ENCODE measurements at regions not wholly inside any gene's neighbourhood (a gene's known extent, or its start where the extent isn't known, plus 50 kb on each side); places are given as distances from the start of the nearest gene placed in this dataset.
"Not testable (repeated sequence)": the region's sequence is repeated elsewhere in the genome, so short reads cannot be mapped to it uniquely, and the experiment has no call there.

DNA sequence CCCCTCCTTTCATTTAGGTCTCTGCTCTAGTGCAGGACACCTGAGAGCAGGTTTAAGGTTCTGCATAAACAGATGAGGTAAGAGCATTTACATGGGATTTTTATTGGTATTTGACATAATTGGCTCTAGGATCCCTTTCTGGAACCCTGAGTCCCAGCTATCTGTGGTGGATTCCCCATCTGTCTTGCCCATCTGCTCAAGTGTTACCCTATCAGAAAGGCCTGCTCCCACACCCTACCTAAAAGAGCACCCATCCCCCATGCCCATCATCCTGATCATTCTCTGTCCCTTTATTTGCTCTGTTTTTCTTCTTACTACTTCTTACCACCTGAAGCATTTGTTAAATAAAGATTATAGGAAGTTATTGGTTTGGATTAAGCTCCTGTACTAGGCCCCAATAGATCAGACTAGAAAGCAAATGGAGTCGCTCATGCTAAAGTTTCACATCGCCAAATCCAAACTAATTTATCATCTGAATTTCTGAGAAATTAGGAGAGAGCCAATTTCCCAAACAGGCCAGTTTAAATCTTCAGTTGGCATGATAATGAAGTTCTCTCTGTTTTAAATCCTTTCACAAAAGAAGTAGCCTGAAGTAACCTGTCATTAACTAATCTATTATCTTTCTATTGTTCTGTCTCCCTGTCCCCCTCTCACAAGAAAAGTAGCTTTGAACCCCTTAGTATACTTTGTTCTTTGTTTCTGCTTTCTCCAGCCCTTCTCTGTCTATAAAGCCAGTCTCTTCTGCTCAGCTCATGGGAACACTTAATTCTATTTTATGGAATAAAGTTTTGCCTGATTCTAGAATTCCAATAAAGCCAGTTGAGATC is 178.6 kb downstream of the ZNF674 start:
- no peak for DNase-seq

DNA sequence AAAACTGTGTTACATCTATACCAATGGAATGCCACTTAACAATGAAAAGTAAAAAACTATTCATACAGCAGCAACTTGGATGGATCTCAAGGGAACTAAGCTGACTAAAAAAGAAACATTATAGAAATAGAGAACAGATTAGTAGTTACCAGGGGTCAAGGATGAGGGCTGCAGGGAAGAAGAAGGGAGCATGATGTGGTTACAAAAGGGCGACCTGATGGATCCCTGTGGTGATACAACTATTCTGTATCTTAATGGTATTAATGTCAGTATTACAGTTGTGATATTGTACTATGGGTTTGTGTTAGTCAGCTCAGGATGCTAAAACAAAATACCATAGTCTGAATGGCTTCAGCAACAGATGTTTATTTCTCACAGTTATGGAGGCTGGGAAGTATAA is 190.7 kb downstream of the ZNF674 start:
- DNase-seq, result no peak

DNA sequence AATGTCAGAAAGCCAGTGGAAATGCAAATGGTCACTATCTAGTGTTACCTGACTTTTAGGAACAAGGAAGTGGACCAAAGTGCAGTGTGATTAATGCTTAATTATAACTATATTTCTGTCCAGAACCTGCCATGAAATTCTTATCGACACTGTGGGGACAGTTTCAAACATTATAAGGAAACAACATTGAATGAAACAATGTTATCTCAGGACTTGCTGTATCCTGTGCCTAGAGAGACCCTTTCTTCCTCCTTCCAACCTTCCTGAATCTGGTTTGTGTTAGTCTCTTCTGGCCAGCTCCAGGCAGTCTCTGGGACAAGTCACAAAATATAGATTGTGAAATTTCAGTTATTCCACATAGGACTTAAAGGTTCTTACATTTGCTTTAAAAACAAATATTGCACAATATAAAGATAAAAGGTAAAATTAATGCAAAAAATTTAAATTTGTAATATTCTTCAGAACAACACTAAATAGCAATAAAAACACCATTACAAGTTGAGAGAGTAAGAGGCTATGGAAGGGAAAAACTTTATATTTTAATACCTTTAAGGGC is 203.4 kb downstream of the ZNF674 start:
- no peak for DNase-seq

DNA sequence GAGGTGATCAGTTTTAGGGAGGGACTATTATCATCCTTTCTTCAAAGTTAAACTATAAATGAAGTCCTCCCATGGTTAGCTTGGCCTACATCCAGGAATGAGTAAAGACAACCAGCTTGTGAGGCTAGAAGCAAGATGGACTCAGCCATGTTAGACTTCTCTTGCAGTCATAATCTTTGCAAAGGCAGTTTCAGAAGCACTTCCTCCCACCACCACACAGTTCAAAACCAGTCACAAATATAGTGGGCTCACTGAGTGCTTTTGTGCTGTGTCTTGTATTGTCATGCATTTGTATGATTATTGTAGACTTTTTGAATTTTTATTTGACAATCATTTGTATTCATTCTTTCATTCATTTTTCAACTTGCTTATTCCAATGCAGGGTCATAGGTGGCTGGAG is 204.5 kb downstream of the ZNF674 start:
- no peak for DNase-seq

DNA sequence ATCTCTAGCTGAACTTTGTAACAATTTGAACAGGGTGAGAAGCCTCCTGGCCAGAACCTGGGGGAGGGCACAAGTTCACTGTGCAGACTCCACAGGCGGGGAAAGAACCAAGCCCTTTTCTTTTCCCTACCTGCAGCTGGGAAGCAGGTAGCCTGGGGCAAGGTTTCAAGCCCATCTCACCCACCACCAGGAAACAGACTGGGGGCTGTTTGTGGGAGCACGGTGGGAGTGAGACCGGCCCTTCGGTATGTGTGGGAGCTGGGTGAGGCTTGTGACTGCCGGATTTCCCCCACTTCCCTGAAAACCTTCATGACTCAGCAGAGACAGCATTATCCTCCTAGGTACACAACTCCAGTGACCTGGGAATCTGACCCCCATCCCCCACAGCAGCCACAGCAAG is 211.7 kb downstream of the ZNF674 start:
- no peak for DNase-seq

GRCh38 chrX:46330981-46331380 is 214.2 kb downstream of the ZNF674 start:
- DNase-seq, result no peak

- no peak for DNase-seq
Observed at GRCh38 chrX:46330513-46330912, 214.7 kb downstream of the ZNF674 start.

DNA sequence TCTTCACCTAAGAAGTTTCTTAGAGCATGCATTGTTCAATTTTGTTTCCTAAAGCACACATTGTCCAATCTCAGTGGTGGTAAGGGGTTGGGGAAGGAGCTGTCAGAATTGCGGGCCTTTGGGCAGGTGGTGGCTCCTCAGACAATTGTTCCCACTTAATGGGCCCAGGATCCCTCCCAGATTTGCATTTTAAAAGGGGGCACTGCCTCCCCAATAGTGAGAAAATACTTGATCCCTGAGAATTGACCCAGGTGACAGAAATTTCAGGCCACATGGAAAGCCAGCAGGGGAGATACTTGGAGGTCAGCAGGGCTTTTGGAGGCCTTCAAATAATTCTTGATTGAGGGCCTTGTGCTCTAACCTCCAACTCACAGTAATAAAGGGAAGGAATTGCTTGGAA is 217.1 kb downstream of the ZNF674 start:
- no peak for DNase-seq

DNA sequence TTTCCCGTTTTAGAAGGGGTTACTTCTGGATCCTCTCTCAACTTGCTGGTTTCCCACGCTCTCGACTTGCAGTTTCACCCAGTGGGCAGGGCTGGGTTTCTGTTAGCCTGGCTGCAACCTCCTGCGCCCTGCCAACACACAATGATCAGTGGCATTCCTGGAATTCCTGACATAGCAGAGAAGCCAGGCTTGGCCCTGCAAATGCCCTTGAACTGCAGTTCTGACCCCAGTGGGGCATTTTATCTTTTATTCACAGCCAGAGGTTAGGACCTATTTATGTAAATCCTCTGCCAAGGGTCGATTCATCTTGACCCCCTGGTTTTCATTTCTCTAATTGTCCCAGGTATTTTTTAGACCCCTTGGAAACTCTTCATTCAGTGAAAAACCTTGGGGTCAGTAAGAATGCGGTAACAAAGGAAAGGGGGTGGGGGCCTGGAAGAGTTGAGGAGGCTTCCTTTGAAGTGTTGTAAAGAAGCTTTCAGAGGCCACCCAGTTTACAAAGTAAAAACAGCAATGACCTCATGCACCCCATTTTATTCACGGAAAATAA is 217.6 kb downstream of the ZNF674 start:
- DNase-seq, result no peak

- no peak for DNase-seq
Observed at GRCh38 chrX:46326161-46326560, 219.1 kb downstream of the ZNF674 start.

GRCh38 chrX:46325312-46325877 is 219.8 kb downstream of the ZNF674 start:
- DNase-seq, result peak; percentile 11

DNA sequence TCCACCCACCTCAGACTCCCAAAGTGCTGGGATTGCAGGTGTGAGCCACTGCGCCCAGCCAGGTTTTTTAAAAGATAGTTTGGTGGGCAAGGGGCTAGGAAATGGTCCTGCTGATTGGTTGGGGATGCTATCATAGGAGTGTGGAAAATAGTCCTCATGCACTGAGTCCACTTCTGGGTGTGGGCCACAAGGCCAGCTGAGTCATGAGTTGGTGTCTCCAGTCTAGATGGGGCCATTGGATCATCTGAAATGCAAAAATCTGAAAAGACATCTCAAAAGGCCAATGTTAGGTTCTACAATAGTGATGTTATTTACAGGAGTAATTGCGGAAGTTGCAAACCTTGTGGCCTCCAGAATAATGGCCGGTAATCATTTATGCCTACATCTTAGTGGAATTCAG is 221.1 kb downstream of the ZNF674 start:
- no peak for DNase-seq

- not testable (repeated sequence) for DNase-seq
Observed at GRCh38 chrX:46322929-46323328, 222.3 kb downstream of the ZNF674 start.

DNA sequence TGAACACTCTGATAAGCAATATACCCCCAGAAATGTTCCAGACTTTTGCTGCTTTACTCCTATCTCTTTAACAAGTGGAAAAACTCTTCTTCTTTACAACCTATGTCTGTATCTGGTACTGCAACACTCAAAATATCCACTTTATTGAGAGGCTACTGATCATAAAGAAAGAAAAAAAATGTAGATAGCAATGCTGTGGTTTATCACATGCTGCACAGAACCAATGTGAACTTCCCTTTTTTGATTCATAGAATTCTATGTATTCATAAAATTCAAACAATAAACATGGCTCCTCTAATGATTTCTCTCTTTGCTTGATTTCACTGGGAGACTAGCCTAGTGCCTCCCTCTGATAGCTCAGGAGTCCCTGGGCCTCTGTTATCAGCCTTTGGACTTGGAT is 223.5 kb downstream of the ZNF674 start:
- no peak for DNase-seq

DNA sequence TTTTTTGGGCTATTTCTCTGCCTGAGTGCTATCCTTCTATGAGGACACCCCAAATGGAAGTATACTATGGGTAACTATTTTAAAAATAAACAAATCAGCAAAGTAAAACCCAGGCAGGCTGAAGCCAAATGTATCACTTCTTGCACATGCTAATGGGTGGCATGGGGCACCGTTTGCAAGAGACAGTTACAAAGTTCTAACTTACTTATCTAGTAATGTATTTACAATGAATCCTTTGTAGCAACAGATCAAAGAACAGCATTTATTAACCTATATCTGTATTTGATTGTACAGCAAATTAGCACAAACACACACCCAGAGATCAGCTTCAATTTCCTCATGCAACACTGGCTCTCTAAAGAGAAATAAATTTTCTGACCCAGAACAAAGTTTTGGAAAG is 225.5 kb downstream of the ZNF674 start:
- DNase-seq, result no peak

GRCh38 chrX:46318551-46318950 is 226.7 kb downstream of the ZNF674 start:
- no peak for DNase-seq

DNA sequence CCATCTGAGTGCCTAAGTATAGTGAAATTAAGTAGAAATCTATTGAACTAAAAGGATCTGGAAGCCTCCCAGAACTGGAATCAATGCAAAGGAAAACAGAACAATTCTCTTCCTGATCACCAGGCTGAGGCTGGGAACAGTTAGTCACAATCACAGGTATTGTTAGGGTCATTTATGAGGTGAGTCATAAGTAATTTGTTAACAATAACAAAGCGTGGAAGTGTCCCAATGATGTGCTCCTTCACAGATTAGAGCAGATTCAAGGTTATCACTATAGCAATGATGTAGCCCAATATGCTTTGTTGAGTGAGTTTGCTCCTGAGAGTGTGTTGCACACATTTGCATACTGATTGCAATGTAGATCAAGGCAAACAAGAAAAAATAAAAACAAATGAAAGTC is 228.1 kb downstream of the ZNF674 start:
- no peak for DNase-seq

DNA sequence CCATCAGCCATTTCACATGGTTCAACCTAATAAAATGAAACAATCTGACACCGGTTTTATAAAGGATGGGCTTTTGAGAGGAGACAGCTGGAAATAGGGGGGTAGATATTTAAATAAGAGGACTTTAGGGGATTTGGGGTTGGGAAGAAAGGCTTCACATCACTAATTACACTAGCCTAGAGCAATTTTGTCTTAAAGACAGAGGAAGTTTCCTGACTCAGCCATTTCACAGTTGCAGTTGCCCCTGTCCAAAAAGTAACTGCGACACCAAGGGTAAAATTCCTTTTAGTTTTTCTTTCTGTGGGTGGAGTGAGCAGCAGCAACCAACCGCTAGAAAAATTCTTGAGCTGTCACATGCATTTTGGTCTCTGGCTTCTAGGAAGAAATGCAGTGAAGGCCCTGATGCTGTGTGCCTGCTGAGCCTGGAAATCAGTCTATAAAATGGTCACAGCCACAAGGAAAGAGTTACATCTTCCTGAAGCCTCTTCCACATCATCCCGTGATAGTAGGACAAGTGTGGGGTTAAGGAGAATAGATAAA is 233.6 kb downstream of the ZNF674 start:
- DNase-seq, result no peak

DNA sequence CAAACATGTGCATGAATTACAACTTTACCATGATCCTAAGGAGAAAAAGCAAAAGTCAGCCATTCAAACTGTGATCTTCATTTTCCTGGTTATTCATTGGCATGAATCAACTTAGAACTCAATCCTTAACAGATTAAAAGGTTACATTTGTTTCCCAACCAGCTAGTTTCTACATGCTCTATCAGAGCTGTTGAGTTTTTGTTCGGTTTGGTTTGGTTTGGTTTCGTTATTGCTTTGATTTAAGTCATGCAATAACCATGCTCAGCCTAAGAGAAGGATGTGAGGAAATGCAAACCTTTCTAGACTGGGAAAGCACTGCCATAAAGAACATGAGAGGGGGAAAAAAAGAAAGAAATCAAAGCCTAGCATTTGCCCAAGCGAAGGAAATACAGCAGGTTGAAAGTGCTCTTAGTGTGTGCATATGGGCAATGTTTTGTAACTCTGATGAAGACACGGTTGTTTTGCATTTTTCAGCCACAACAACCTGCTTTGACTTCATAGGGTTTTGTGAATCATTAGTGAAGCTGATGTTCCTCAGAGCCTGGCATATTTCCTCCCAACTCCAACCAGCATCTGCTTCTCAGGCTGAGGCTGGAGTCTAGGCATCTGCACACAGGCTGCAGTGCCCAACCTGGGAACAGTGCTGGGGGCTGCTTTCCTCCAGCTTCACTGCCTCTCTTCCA is 234.3 kb downstream of the ZNF674 start:
- DNase-seq, result no peak

- no peak for DNase-seq
Observed at GRCh38 chrX:46308110-46308509, 237.1 kb downstream of the ZNF674 start.

DNA sequence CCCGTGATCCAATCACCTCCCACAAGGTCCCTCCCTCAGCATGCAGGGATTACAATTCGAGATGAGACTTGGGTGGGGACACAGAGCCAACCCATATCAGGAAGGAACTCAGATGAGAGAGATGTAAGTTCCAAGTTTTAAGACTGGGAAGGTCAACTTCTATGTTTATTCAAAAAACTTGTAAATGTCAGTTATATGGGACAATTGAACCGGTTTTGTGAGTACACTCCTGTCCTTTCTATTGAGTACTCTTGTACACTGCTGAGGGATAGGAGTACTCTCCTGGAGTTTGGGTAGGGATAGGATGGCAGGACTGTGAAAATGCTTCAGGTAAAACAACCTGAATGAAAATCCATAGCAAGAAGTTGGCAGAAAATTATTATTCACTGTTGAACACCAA is 239.1 kb downstream of the ZNF674 start:
- DNase-seq, result no peak

DNA sequence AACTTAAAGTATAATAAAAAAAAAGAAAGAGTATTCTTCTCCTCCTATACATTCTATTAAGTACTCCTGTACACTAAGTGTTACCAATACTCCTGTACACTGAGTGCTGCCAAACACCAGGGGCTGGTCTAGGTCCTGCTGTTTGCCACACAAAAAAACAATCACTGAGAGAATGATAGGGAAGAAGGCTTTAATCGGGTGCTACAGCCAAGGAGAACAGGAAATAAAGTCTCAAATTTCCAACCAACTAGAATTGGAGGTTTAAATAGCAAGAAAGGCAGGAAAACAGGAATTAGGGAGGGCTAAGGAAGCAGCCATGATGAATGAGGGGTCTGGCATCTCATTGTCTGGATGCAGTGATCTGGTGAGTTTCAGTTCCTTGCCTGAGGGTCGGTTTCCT is 239.8 kb downstream of the ZNF674 start:
- DNase-seq, result no peak

GRCh38 chrX:46301903-46302302 is 243.3 kb downstream of the ZNF674 start:
- DNase-seq, result no peak

Measured in GOT3 (cell line).